ENCODE measurements at regions not wholly inside any gene's neighbourhood (a gene's known extent, or its start where the extent isn't known, plus 50 kb on each side); places are given as distances from the start of the nearest gene placed in this dataset.
A peak's percentile ranks its signal among the peaks of the same experiment; 100 is the strongest.

GRCh38 chr6:142681099-142681498, 263.9 kb downstream of the HIVEP2 start:
- DNase-seq (ENCODE audit: low read depth, low spot score) = no peak

GRCh38 chr6:142682985-142683384, 262.0 kb downstream of the HIVEP2 start:
- no peak for DNase-seq (ENCODE audit: low read depth, low spot score)

GRCh38 chr6:142683714-142684141, 261.2 kb downstream of the HIVEP2 start:
- no peak for DNase-seq (ENCODE audit: low read depth, low spot score)

- DNase-seq (ENCODE audit: low read depth, low spot score) = no peak
Observed at GRCh38 chr6:142684371-142684770, 260.6 kb downstream of the HIVEP2 start.

- DNase-seq (ENCODE audit: low read depth, low spot score) = no peak
Observed at GRCh38 chr6:142685852-142686506, 259.0 kb downstream of the HIVEP2 start.

- no peak for DNase-seq (ENCODE audit: low read depth, low spot score)
Observed at GRCh38 chr6:142686507-142686887, 258.5 kb downstream of the HIVEP2 start.

GRCh38 chr6:142692942-142693341, 252.0 kb downstream of the HIVEP2 start:
- DNase-seq (ENCODE audit: low read depth, low spot score) = peak; percentile 70

GRCh38 chr6:142693441-142693840, 251.5 kb downstream of the HIVEP2 start:
- no peak for DNase-seq (ENCODE audit: low read depth, low spot score)

GRCh38 chr6:142694054-142694453, 250.9 kb downstream of the HIVEP2 start:
- DNase-seq (ENCODE audit: low read depth, low spot score) = no peak

GRCh38 chr6:142695016-142695415, 250.0 kb downstream of the HIVEP2 start:
- DNase-seq (ENCODE audit: low read depth, low spot score) = no peak

GRCh38 chr6:142696123-142697000, 248.6 kb downstream of the HIVEP2 start:
- no peak for DNase-seq (ENCODE audit: low read depth, low spot score)

GRCh38 chr6:142697001-142697335, 248.0 kb downstream of the HIVEP2 start:
- DNase-seq (ENCODE audit: low read depth, low spot score) = no peak

- DNase-seq (ENCODE audit: low read depth, low spot score) = no peak
Observed at GRCh38 chr6:142697922-142698321, 247.1 kb downstream of the HIVEP2 start.

GRCh38 chr6:142698751-142699150, 246.2 kb downstream of the HIVEP2 start:
- no peak for DNase-seq (ENCODE audit: low read depth, low spot score)

GRCh38 chr6:142699391-142699790, 245.6 kb downstream of the HIVEP2 start:
- DNase-seq (ENCODE audit: low read depth, low spot score) = no peak

GRCh38 chr6:142700032-142700431, 244.9 kb downstream of the HIVEP2 start:
- DNase-seq (ENCODE audit: low read depth, low spot score) = no peak

GRCh38 chr6:142700671-142701312, 244.2 kb downstream of the HIVEP2 start:
- DNase-seq (ENCODE audit: low read depth, low spot score) = no peak
